H1 (cell line): ENCODE measurements at regions not wholly inside any gene's neighbourhood (a gene's known extent, or its start where the extent isn't known, plus 50 kb on each side); places are given as distances from the start of the nearest gene placed in this dataset.

Experiments
- CTCF ChIA-PET: fragments of 300-600 bp; sonication (Branson Sonifier 250); formaldehyde crosslinking; loops from one replicate; lab custom pipeline; 2021; ENCODE audit not compliant: partially characterized antibody; lab: Charles Lee
- POLR2A ChIA-PET: fragments of 300-600 bp; sonication (Branson Sonifier 250); formaldehyde crosslinking; loops from one replicate; lab custom pipeline; 2021; ENCODE audit warnings: inconsistent platforms; ENCODE audit not compliant: partially characterized antibody; lab: Charles Lee
- DNase-seq, 2 experiments: peaks; one replicate each; pipeline versions ENCODE4 v3.0.0 to v3.0.0-alpha.2; 2010 to 2022; ENCODE audit warnings: low spot score in 2 of 2, low read depth in 1 of 2, mixed read lengths in 1 of 2
- FAIRE-seq: peaks from 2 replicates; lab custom pipeline; 2011; peaks lifted over from hg19 to GRCh38; lab: Jason Lieb, UNC
- H2AFZ ChIP-seq: 2 replicates; pipeline ENCODE4 v1.8.1; 2012; ENCODE audit warnings: low read length, inconsistent platforms
- H2AK5ac ChIP-seq: 2 replicates; pipeline ENCODE4 v1.6.1; 2013; ENCODE audit warnings: low read depth, low read length
- H2BK120ac ChIP-seq: replicated peaks from 2 replicates; pipeline ENCODE3; 2013; ENCODE audit warnings: low read depth, low read length, inconsistent platforms
- H2BK12ac ChIP-seq: 2 replicates; pipeline ENCODE4 v1.6.1; 2013; ENCODE audit warnings: low read depth, low read length
- H2BK15ac ChIP-seq: 2 replicates; pipeline ENCODE4 v1.6.1; 2013; ENCODE audit warnings: low read length
- H2BK20ac ChIP-seq: 2 replicates; pipeline ENCODE4 v1.6.1; 2013; ENCODE audit warnings: low read length
- H2BK5ac ChIP-seq: 2 replicates; pipeline ENCODE4 v1.6.1; 2013; ENCODE audit warnings: low read depth, low read length
- H3K14ac ChIP-seq: 2 replicates; pipeline ENCODE4 v1.6.1; 2013; ENCODE audit warnings: inconsistent platforms; ENCODE audit not compliant: insufficient read length
- H3K18ac ChIP-seq: 2 replicates; pipeline ENCODE4 v1.6.1; 2013; ENCODE audit warnings: low read length; ENCODE audit errors: extremely low read depth
- H3K23ac ChIP-seq: 2 replicates; pipeline ENCODE4 v1.6.1; 2013; ENCODE audit warnings: inconsistent platforms; ENCODE audit not compliant: insufficient read length
- H3K23me2 ChIP-seq: 2 replicates; pipeline ENCODE4 v1.6.1; 2013; ENCODE audit warnings: low read depth, low read length
- H3K27ac ChIP-seq: 2 replicates; pipeline ENCODE4 v1.6.1; 2011; ENCODE audit warnings: low read depth, low read length, inconsistent platforms
- H3K27me3 ChIP-seq, 4 experiments: replicated peaks in 1 of 4; 1 replicate in 1 of 4; 2 replicates in 3 of 4; pipeline versions ENCODE4 v1.6.1 to v1.8.1; 2011 to 2013; ENCODE audit warnings: low read length in 3 of 4, mild to moderate bottlenecking in 3 of 4, inconsistent platforms in 2 of 4, mixed read lengths in 2 of 4, moderate library complexity in 1 of 4; ENCODE audit not compliant: control insufficient read depth in 3 of 4, insufficient read depth in 3 of 4; ENCODE audit errors: extremely low read depth in 1 of 4
- H3K36me3 ChIP-seq, 4 experiments: 2 replicates each; pipeline versions ENCODE4 v1.6.1 to v1.8.1; 2011 to 2013; ENCODE audit warnings: mild to moderate bottlenecking in 4 of 4, low read length in 3 of 4, moderate library complexity in 2 of 4, control low read depth in 1 of 4, inconsistent platforms in 1 of 4; ENCODE audit not compliant: insufficient read depth in 4 of 4, control insufficient read depth in 2 of 4
- H3K4ac ChIP-seq: replicated peaks from 2 replicates; pipeline ENCODE3; 2013; ENCODE audit warnings: low read length, low read depth, mixed read lengths, inconsistent platforms; ENCODE audit not compliant: insufficient read length
- H3K4me1 ChIP-seq, 4 experiments: replicated peaks in 1 of 4; 1 replicate in 1 of 4; 2 replicates in 3 of 4; pipeline versions ENCODE4 v1.6.1 to v1.8.1; 2011 to 2013; ENCODE audit warnings: low read length in 3 of 4, inconsistent platforms in 2 of 4, mixed read lengths in 1 of 4; ENCODE audit not compliant: insufficient read depth in 4 of 4, control insufficient read depth in 3 of 4
- H3K4me2 ChIP-seq, 2 experiments: 2 replicates each; pipeline versions ENCODE4 v1.6.1 to v1.8.1; 2011 to 2013; ENCODE audit warnings: low read depth in 2 of 2, low read length in 2 of 2, control low read depth in 1 of 2, inconsistent platforms in 1 of 2, mild to moderate bottlenecking in 1 of 2; ENCODE audit not compliant: insufficient read depth in 1 of 2
- H3K4me3 ChIP-seq, 4 experiments: fragments of 200-600, 300-600 bp in 1 of 4; sonication (generic), shearing (Covaris generic), sonication (Bioruptor Twin) in 1 of 4; 2 replicates each; pipeline versions ENCODE4 v1.5.1 to v1.8.1; 2011 to 2016; ENCODE audit warnings: low read length in 4 of 4, low read depth in 3 of 4, control low read depth in 2 of 4, inconsistent platforms in 2 of 4, mild to moderate bottlenecking in 2 of 4, mixed read lengths in 1 of 4, moderate library complexity in 1 of 4; ENCODE audit not compliant: insufficient read depth in 2 of 4; ENCODE audit errors: extremely low read depth in 1 of 4
- H3K56ac ChIP-seq: replicated peaks from 2 replicates; pipeline ENCODE3; 2013; ENCODE audit warnings: low read depth, mild to moderate bottlenecking, mixed read lengths, low read length, inconsistent platforms; ENCODE audit not compliant: insufficient read length
- H3K79me1 ChIP-seq: 2 replicates; pipeline ENCODE4 v1.6.1; 2013; ENCODE audit warnings: low read depth, low read length, control low read depth
- H3K79me2 ChIP-seq, 2 experiments: 2 replicates each; pipeline versions ENCODE4 v1.6.1 to v1.8.1; 2012 to 2013; ENCODE audit warnings: low read length in 2 of 2, mild to moderate bottlenecking in 2 of 2, inconsistent platforms in 1 of 2; ENCODE audit not compliant: insufficient read depth in 2 of 2, control insufficient read depth in 1 of 2
- H3K9ac ChIP-seq, 4 experiments: replicated peaks in 1 of 4; 1 replicate in 1 of 4; 2 replicates in 3 of 4; pipeline versions ENCODE4 v1.6.1 to v1.8.1; 2011 to 2013; ENCODE audit warnings: low read depth in 3 of 4, low read length in 3 of 4, control low read depth in 2 of 4, mild to moderate bottlenecking in 2 of 4, moderate library complexity in 2 of 4, inconsistent platforms in 1 of 4; ENCODE audit errors: extremely low read depth in 1 of 4
- H3K9me3 ChIP-seq, 2 experiments: 2 replicates each; pipeline versions ENCODE4 v1.6.1 to v1.8.1; 2012 to 2013; ENCODE audit warnings: mild to moderate bottlenecking in 2 of 2, moderate library complexity in 2 of 2, control low read depth in 1 of 2, inconsistent platforms in 1 of 2, low read depth in 1 of 2, low read length in 1 of 2, mixed read lengths in 1 of 2; ENCODE audit not compliant: insufficient read depth in 2 of 2
- H4K20me1 ChIP-seq, 2 experiments: replicated peaks in 1 of 2; 2 replicates each; pipeline versions ENCODE3 to v1.8.1; 2011 to 2013; ENCODE audit warnings: inconsistent platforms in 2 of 2, low read length in 2 of 2, mild to moderate bottlenecking in 1 of 2; ENCODE audit not compliant: insufficient read depth in 2 of 2, control insufficient read depth in 1 of 2
- H4K5ac ChIP-seq: 2 replicates; pipeline ENCODE4 v1.6.1; 2013; ENCODE audit warnings: low read length, low read depth, mixed read lengths, inconsistent platforms; ENCODE audit not compliant: insufficient read length
- H4K8ac ChIP-seq: 2 replicates; pipeline ENCODE4 v1.8.0; 2013; ENCODE audit warnings: mild to moderate bottlenecking, moderate library complexity, low read length, inconsistent platforms; ENCODE audit not compliant: insufficient read depth; ENCODE audit errors: extremely low read depth
- H4K91ac ChIP-seq: replicated peaks from 2 replicates; pipeline ENCODE3; 2013; ENCODE audit warnings: low read length, mixed read lengths, inconsistent platforms; ENCODE audit not compliant: insufficient read length
- CBX5 ChIP-seq: fragments of 300-800, 300-1000 bp; sonication (generic); IDR thresholded peaks from 2 replicates; pipeline ENCODE4 v1.7.1; 2016; ENCODE audit warnings: antibody characterized with exemption, low read length, low read depth
- CHD2 ChIP-seq: IDR thresholded peaks from 2 replicates; pipeline ENCODE4 v1.6.1; 2012; ENCODE audit warnings: low read length, improper control_type of control experiment
- EGR1 ChIP-seq: IDR thresholded peaks from 2 replicates; pipeline ENCODE4 v1.6.1; 2011; ENCODE audit warnings: low read depth, low read length, borderline replicate concordance
- JUN ChIP-seq: IDR thresholded peaks from 2 replicates; pipeline ENCODE4 v1.6.1; 2011; ENCODE audit warnings: low read depth, mild to moderate bottlenecking, improper control_type of control experiment, low read length
- JUND ChIP-seq: IDR thresholded peaks from 2 replicates; pipeline ENCODE4 v1.6.1; 2011; ENCODE audit warnings: mild to moderate bottlenecking, improper control_type of control experiment, low read length
- KDM5A ChIP-seq: fragments of 200-600 bp; IDR thresholded peaks from 2 replicates; pipeline ENCODE4 v1.7.1; 2012; ENCODE audit warnings: mild to moderate bottlenecking, low read length, inconsistent platforms, mixed read lengths
- POLR2A ChIP-seq, 2 experiments: IDR thresholded peaks; 1 replicate in 1 of 2; 2 replicates in 1 of 2; pipeline ENCODE4 v1.6.1; 2011; ENCODE audit warnings: low read depth in 2 of 2, low read length in 2 of 2, mild to moderate bottlenecking in 2 of 2; ENCODE audit errors: control extremely low read depth in 1 of 2
- RBBP5 ChIP-seq: IDR thresholded peaks from 2 replicates; pipeline ENCODE4 v1.7.1; 2012; ENCODE audit warnings: low read depth, mild to moderate bottlenecking, inconsistent platforms, low read length, moderate library complexity, borderline replicate concordance
- SIX5 ChIP-seq: IDR thresholded peaks from 2 replicates; pipeline ENCODE4 v1.6.1; 2011; ENCODE audit warnings: mild to moderate bottlenecking, low read depth, low read length
- TF ChIP-seq, protein P1 (sequence below): IDR thresholded peaks from 2 replicates; pipeline ENCODE4 v1.6.1; 2012; ENCODE audit warnings: inconsistent platforms

- no peak overlapping the region for H3K4me2 ChIP-seq
- no peak overlapping the region for H4K91ac ChIP-seq
- H3K4ac ChIP-seq = no peak overlapping the region
- TF ChIP-seq RBBP5 (no peak), EGR1 (no peak), JUND (no peak), SIX5 (no peak), CBX5 (no peak), JUN (no peak), KDM5A (no peak), CHD2 (no peak), POLR2A (IDR thresholded peaks at IDR 0.05; ENCODE audit: control extremely low read depth in 1 of 2, low read depth in 2 of 2, low read length in 2 of 2) (no peak)
- TF ChIP-seq, protein P1, sequence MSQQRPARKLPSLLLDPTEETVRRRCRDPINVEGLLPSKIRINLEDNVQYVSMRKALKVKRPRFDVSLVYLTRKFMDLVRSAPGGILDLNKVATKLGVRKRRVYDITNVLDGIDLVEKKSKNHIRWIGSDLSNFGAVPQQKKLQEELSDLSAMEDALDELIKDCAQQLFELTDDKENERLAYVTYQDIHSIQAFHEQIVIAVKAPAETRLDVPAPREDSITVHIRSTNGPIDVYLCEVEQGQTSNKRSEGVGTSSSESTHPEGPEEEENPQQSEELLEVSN = no peak
- TF ChIP-seq, all 59 proteins: peak for 0
- DNase-seq = no peak
- H3K23ac ChIP-seq = no peak overlapping the region
- H3K56ac ChIP-seq = no peak overlapping the region
- no peak overlapping the region for H2BK20ac ChIP-seq
- no peak overlapping the region for H3K18ac ChIP-seq
- H2BK120ac ChIP-seq = no peak overlapping the region
- H3K9ac ChIP-seq = no peak overlapping the region
- H3K14ac ChIP-seq = no peak overlapping the region
- no peak overlapping the region for H4K5ac ChIP-seq
- H3K4me1 ChIP-seq = no peaks in the 10 kb centered on the region
- H2BK15ac ChIP-seq = no peak overlapping the region
- H3K79me2 ChIP-seq = no peaks in the 10 kb centered on the region
- H2AK5ac ChIP-seq = no peak overlapping the region
- no peaks in the 10 kb centered on the region; the same call in 1 of the 2 replicates for H3K23me2 ChIP-seq
- H4K20me1 ChIP-seq = no peaks in the 10 kb centered on the region
- no peak overlapping the region for H3K4me3 ChIP-seq
- no peak overlapping the region for H3K27ac ChIP-seq
- CTCF ChIA-PET = no interaction called here
- H4K8ac ChIP-seq = no peak overlapping the region
- POLR2A ChIA-PET = no interaction called here
- H2BK12ac ChIP-seq = no peak overlapping the region
- H3K79me1 ChIP-seq = no peaks in the 10 kb centered on the region
- no peaks in the 10 kb centered on the region for H3K27me3 ChIP-seq
- no peaks in the 10 kb centered on the region for H3K9me3 ChIP-seq
- H2AFZ ChIP-seq = no peak overlapping the region
- H3K36me3 ChIP-seq = no peaks in the 10 kb centered on the region
- H2BK5ac ChIP-seq = no peak overlapping the region
- no peak for FAIRE-seq
Measured at GRCh38 chr1:83490988-83491387, 507.9 kb downstream of the TTLL7 start.
